ENCODE measurements at regions not wholly inside any gene's neighbourhood (a gene's known extent, or its start where the extent isn't known, plus 50 kb on each side); places are given as distances from the start of the nearest gene placed in this dataset.

- Mint-ChIP-seq H3K9me3 (ENCODE audit: insufficient read depth) (no peaks in the 10 kb centered on the region), H3K4me1 (no peaks in the 10 kb centered on the region), H3K4me3 (no peak overlapping the region), H3K27me3 (peaks cover 13% of the 10 kb centered on the region), H3K27ac (no peak overlapping the region)
- Histone ChIP-seq H3K4me3 (ENCODE audit: control extremely low read depth in 1 of 5, extremely low read depth in 1 of 5, insufficient read depth in 1 of 5, low read depth in 2 of 5, low read length in 4 of 5) (no peak overlapping the region), H2AFZ (ENCODE audit: insufficient read depth, low read depth, low read length, poor library complexity, severe bottlenecking) (no peak overlapping the region), H3K79me2 (ENCODE audit: control insufficient read depth, insufficient read depth, low read length) (no peaks in the 10 kb centered on the region), H3K9ac (ENCODE audit: low read length) (no peak overlapping the region), H3K36me3 (replicated peaks in 1 of 2; ENCODE audit: control extremely low read depth in 1 of 2, control insufficient read depth in 1 of 2, extremely low read depth in 1 of 2, insufficient read depth in 2 of 2, low read length in 1 of 2) (no peaks in the 10 kb centered on the region), H4K20me1 (ENCODE audit: control insufficient read depth, insufficient read depth, low read length, poor library complexity, severe bottlenecking) (no peaks in the 10 kb centered on the region), H3K4me1 (ENCODE audit: control insufficient read depth in 2 of 2, insufficient read depth in 2 of 2, low read length in 2 of 2) (no peaks in the 10 kb centered on the region), H3K4me2 (replicated peaks; ENCODE audit: low read depth, low read length, poor library complexity, severe bottlenecking) (no peak overlapping the region), H3K27ac (ENCODE audit: low read length in 2 of 2) (no peak overlapping the region), H3K9me3 (ENCODE audit: control extremely low read depth in 1 of 3, control insufficient read depth in 2 of 3, insufficient read depth in 1 of 3, low read length in 2 of 3) (no peaks in the 10 kb centered on the region), H3K27me3 (replicated peaks in 1 of 4; ENCODE audit: control extremely low read depth in 1 of 4, control insufficient read depth in 3 of 4, insufficient read depth in 4 of 4, low read length in 3 of 4) (no peaks in the 10 kb centered on the region)
- 92% methylated on average over 2 of the region's 6 CpGs for WGBS (ENCODE audit: insufficient coverage)
- ATAC-seq (ENCODE audit: low read depth), result no peak
- POLR2A ChIA-PET, result no interaction called here
- intact Hi-C loops (cut with micrococcal nuclease), result no loop called here
- no peak for TF ChIP-seq CTCF (IDR thresholded peaks at IDR 0.05)
- no peak for TF ChIP-seq EZH2 (IDR thresholded peaks at IDR 0.05; ENCODE audit: borderline replicate concordance, insufficient read depth, low read depth, low read length, poor library complexity, severe bottlenecking)
- no peak for DNase-seq
- CTCF ChIA-PET, result no interaction called here
These were observed 466.7 kb upstream of the B3GAT1 start for GRCh38 chr11:134878785-134879184.

GRCh38 chr11:134876226-134876625 lies 464.2 kb upstream of the B3GAT1 start:
- no peaks in the 10 kb centered on the region for H3K79me2 ChIP-seq (ENCODE audit: control insufficient read depth, insufficient read depth, low read length)
- Mint-ChIP-seq H3K27ac (no peak overlapping the region), H3K9me3 (ENCODE audit: insufficient read depth) (no peaks in the 10 kb centered on the region), H3K4me1 (no peaks in the 10 kb centered on the region), H3K27me3 (peaks cover 8% of the 10 kb centered on the region), H3K4me3 (no peak overlapping the region)
- H3K9me3 ChIP-seq (ENCODE audit: control extremely low read depth in 1 of 3, control insufficient read depth in 2 of 3, insufficient read depth in 1 of 3, low read length in 2 of 3), result no peaks in the 10 kb centered on the region
- WGBS (ENCODE audit: insufficient coverage), result 91% methylated on average over 4 of the region's 8 CpGs
- intact Hi-C loops (cut with micrococcal nuclease), result no loop called here
- H3K36me3 ChIP-seq (replicated peaks in 1 of 2; ENCODE audit: control extremely low read depth in 1 of 2, control insufficient read depth in 1 of 2, extremely low read depth in 1 of 2, insufficient read depth in 2 of 2, low read length in 1 of 2), result no peaks in the 10 kb centered on the region
- no peaks in the 10 kb centered on the region for H4K20me1 ChIP-seq (ENCODE audit: control insufficient read depth, insufficient read depth, low read length, poor library complexity, severe bottlenecking)
- no peak overlapping the region for H3K4me2 ChIP-seq (replicated peaks; ENCODE audit: low read depth, low read length, poor library complexity, severe bottlenecking)
- no peak overlapping the region for H3K27ac ChIP-seq (ENCODE audit: low read length in 2 of 2)
- no peak for TF ChIP-seq CTCF (IDR thresholded peaks at IDR 0.05)
- TF ChIP-seq EZH2 (IDR thresholded peaks at IDR 0.05; ENCODE audit: borderline replicate concordance, insufficient read depth, low read depth, low read length, poor library complexity, severe bottlenecking), result no peak
- no peak overlapping the region for H2AFZ ChIP-seq (ENCODE audit: insufficient read depth, low read depth, low read length, poor library complexity, severe bottlenecking)
- H3K27me3 ChIP-seq (replicated peaks in 1 of 4; ENCODE audit: control extremely low read depth in 1 of 4, control insufficient read depth in 3 of 4, insufficient read depth in 4 of 4, low read length in 3 of 4), result no peaks in the 10 kb centered on the region
- CTCF ChIA-PET, result no interaction called here
- DNase-seq (no peak), ATAC-seq (ENCODE audit: low read depth) (no peak)
- no peak overlapping the region for H3K9ac ChIP-seq (ENCODE audit: low read length)
- no peak overlapping the region for H3K4me3 ChIP-seq (ENCODE audit: control extremely low read depth in 1 of 5, extremely low read depth in 1 of 5, insufficient read depth in 1 of 5, low read depth in 2 of 5, low read length in 4 of 5)
- H3K4me1 ChIP-seq (ENCODE audit: control insufficient read depth in 2 of 2, insufficient read depth in 2 of 2, low read length in 2 of 2), result no peaks in the 10 kb centered on the region
- POLR2A ChIA-PET, result no interaction called here
